GM12878 (cell line): ENCODE measurements at regions not wholly inside any gene's neighbourhood (a gene's known extent, or its start where the extent isn't known, plus 50 kb on each side); places are given as distances from the start of the nearest gene placed in this dataset.

Experiments
- ATF3 ChIP-seq: IDR thresholded peaks from 2 replicates; pipeline ENCODE4 v1.6.1; 2011; ENCODE audit warnings: low read depth, mild to moderate bottlenecking, low read length, moderate library complexity, borderline replicate concordance; ENCODE audit errors: extremely low read depth
- CEBPZ ChIP-seq: fragments of 150-350 bp; IDR thresholded peaks from 2 replicates; pipeline ENCODE4 v1.6.1; 2016; ENCODE audit warnings: low read depth, low read length
- CHD2 ChIP-seq: IDR thresholded peaks from 2 replicates; pipeline ENCODE4 v1.6.1; 2011; ENCODE audit warnings: low read depth, low read length, improper control_type of control experiment, borderline replicate concordance
- ELK1 ChIP-seq: IDR thresholded peaks from 2 replicates; pipeline ENCODE4 v1.6.1; 2012; ENCODE audit warnings: low read depth, low read length, improper control_type of control experiment
- HSF1 ChIP-seq: fragments of 150-350 bp; IDR thresholded peaks from 2 replicates; pipeline ENCODE4 v1.6.1; 2014; ENCODE audit warnings: mild to moderate bottlenecking, low read depth, low read length
- JUNB ChIP-seq: IDR thresholded peaks from 2 replicates; pipeline ENCODE4 v1.6.1; 2016; ENCODE audit warnings: antibody characterized with exemption, mild to moderate bottlenecking
- MAX ChIP-seq: IDR thresholded peaks from 2 replicates; pipeline ENCODE4 v1.6.1; 2012; ENCODE audit warnings: low read depth, low read length, improper control_type of control experiment
- MEF2B ChIP-seq: fragments of 450-650 bp; IDR thresholded peaks from 2 replicates; pipeline ENCODE4 v1.6.1; 2018; ENCODE audit warnings: mild to moderate bottlenecking, moderate library complexity; ENCODE audit not compliant: partially characterized antibody, poor library complexity, severe bottlenecking
- MXI1 ChIP-seq: fragments of 150-350 bp; IDR thresholded peaks from 2 replicates; pipeline ENCODE4 v1.6.1; 2011; ENCODE audit warnings: low read depth, mild to moderate bottlenecking, inconsistent platforms, low read length, improper control_type of control experiment
- NFXL1 ChIP-seq: fragments of 450-650 bp; IDR thresholded peaks from 2 replicates; pipeline ENCODE4 v1.6.1; 2017; ENCODE audit warnings: antibody characterized with exemption, mild to moderate bottlenecking, borderline replicate concordance
- PAX8 ChIP-seq: fragments of 450-650 bp; IDR thresholded peaks from 2 replicates; pipeline ENCODE4 v1.6.1; 2017; ENCODE audit warnings: mild to moderate bottlenecking, moderate library complexity
- POLR2A ChIP-seq: IDR thresholded peaks from 2 replicates; pipeline ENCODE4 v1.6.1; 2011; ENCODE audit warnings: low read depth, mild to moderate bottlenecking, low read length
- RCOR1 ChIP-seq: conservative IDR thresholded peaks from 2 replicates; pipeline ENCODE4 v1.6.1; 2012; ENCODE audit warnings: low read depth, low read length, improper control_type of control experiment
- SIX5 ChIP-seq: IDR thresholded peaks from 2 replicates; pipeline ENCODE4 v1.6.1; 2011; ENCODE audit warnings: mild to moderate bottlenecking, low read depth, low read length, moderate library complexity; ENCODE audit not compliant: severe bottlenecking
- SMAD5 ChIP-seq: IDR thresholded peaks from 2 replicates; pipeline ENCODE4 v1.6.1; 2016; ENCODE audit warnings: antibody characterized with exemption, low read depth
- USF2 ChIP-seq: IDR thresholded peaks from 2 replicates; pipeline ENCODE4 v1.6.1; 2011; ENCODE audit warnings: low read depth, low read length, improper control_type of control experiment, borderline replicate concordance
- YBX1 ChIP-seq: fragments of 450-650 bp; IDR thresholded peaks from 2 replicates; pipeline ENCODE4 v1.6.1; 2016; ENCODE audit warnings: antibody characterized with exemption
- ZNF274 ChIP-seq: IDR thresholded peaks from one replicate; pipeline ENCODE4 v1.8.0; 2011; ENCODE audit not compliant: insufficient read length, insufficient read depth
- ZNF687 ChIP-seq: fragments of 450-650 bp; IDR thresholded peaks from 2 replicates; pipeline ENCODE4 v1.6.1; 2017; ENCODE audit warnings: mild to moderate bottlenecking, moderate library complexity

- TF ChIP-seq USF2 (no peak), YBX1 (no peak), NFXL1 (no peak), ATF3 (no peak), MEF2B (peak; percentile 66), RCOR1 (no peak), ELK1 (no peak), PAX8 (no peak), ZNF687 (no peak), CEBPZ (no peak), MAX (no peak), SMAD5 (no peak), ZNF274 (no peak), CHD2 (no peak; the same call in 1 of the 2 replicates), POLR2A (no peak), JUNB (no peak), SIX5 (no peak), MXI1 (no peak), HSF1 (no peak)
Observed at GRCh38 chr10:5583525-5584175, 58.9 kb downstream of the CALML3 start (continued).
